Frontal cortex (tissue), 3 donors: ENCODE measurements at regions not wholly inside any gene's neighbourhood (a gene's known extent, or its start where the extent isn't known, plus 50 kb on each side); places are given as distances from the start of the nearest gene placed in this dataset.

ENCODE experiments used
- DNase-seq, 2 donors: peaks; one replicate each; pipeline ENCODE4 v3.0.0; 2012; ENCODE audit warnings: low spot score in 2 of 2
- FAIRE-seq: peaks from 2 replicates; lab custom pipeline; 2012; peaks lifted over from hg19 to GRCh38; lab: Jason Lieb, UNC
- donor health status: control.
- donor health status: control.
- donor health status: control.

DNA sequence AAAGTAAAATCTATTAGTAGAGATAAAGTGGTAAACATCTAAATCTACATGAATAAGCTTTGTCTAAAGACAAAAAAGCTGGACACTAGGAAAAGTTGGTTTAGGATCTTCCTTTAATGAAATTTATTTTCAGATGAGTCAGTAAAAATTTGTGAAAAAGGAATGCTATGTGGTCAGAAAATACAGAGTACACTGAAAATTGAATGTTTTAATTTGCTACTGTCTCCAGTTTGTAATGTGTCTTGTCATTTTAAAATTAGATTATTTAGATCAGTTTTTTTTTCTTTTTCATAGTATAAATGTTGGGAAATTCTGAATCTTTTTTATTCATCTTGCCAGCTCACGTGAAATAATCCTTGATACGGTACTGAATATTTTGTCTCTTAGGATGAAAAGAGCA, 56.9 kb downstream of the SLITRK6 start:
- FAIRE-seq, result no peak
- DNase-seq, result no peak

DNA sequence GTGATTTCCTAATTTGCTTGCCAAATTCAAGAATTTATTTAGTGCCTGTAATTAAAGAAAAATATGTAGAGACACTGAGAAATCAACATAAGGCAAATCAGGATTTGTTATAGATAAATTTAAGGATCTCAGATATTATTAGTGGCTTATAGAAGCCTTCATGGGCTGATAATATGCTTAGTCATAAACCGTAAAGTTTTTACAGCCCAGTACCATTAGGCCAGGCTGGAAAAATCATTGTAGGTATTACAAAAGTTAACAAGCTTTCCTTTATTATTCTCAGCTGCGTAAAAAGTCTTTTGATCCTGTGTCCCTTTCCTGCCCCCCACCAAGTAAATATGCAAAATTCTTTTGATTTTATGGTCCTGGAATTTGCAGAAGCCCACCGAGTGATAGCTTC, 58.2 kb downstream of the SLITRK6 start:
- FAIRE-seq (no peak), DNase-seq (no peak)

DNA sequence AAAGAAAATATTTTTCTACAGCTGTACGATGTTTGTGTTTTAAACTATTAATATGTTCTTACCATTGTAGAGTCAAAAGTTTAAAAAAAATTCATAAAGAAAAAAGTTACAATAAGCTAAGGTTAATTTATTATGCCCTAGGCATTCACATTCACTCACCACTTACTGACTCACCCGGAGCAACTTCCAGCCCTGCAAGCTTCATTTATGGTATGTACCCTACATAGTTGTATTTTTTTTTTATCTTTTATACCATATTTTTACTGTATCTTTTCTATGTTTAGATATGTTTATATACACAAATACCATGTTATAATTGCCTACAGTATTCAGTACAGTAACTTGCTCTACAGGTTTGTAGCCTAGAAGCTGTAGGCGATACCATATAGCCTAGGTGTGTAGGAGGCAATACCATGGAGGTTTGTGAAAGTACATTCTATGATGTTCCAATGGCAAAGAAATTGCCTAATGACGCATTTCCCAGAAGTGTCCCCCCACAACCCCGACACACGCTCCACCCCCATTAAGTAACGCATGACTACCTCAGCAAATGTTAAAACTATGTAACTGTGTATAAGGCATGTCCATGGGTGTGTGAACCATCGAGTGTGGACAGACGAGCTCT, 60.4 kb downstream of the SLITRK6 start:
- DNase-seq (no peak), FAIRE-seq (no peak)

GRCh38 chr13:85737952-85738351, 61.3 kb downstream of the SLITRK6 start:
- DNase-seq, result no peak
- no peak for FAIRE-seq

- DNase-seq, result no peak
- no peak for FAIRE-seq
Observed at GRCh38 chr13:85729296-85729695, 69.9 kb downstream of the SLITRK6 start.

DNA sequence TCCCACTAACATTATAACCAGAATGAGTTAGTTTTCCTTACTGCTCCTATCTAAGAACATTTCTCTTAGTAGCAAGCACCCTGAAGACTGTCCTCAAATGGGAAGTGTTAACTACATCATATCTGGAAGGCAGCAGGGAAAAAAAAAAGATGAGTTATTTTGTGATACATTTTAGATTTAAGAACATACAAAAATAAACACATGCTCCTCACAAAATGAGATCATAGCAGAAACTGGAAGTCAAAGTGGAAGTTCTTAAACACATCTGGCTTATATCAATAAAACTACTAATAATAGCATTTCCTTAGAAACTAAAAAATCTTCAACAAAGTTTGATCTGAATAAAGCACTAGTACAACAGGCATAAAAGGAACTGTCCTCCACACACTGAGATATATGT, 70.4 kb downstream of the SLITRK6 start:
- DNase-seq (no peak), FAIRE-seq (no peak)

DNA sequence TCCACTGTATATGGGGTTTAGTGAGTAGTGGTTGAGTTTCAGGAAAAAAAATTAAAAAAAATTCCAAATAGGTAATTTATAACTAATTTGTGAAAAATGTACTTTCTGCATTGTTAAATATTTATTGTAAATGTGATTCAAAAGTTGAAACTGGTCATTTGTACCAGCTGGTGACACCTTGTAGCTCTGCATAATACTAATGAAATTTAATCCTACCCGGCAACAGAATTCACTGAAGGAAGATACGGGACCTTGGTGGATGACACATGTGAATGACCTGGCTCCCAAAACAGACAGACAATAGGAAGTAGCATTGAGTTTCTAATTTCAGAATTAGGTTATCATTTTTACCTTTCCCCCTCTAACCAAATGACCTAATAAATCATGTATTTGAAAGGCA, 73.8 kb downstream of the SLITRK6 start:
- FAIRE-seq, result no peak

GRCh38 chr13:85724546-85725432, 74.4 kb downstream of the SLITRK6 start:
- DNase-seq (no peak), FAIRE-seq (no peak)

More for the DNA sequence above, 73.8 kb downstream of the SLITRK6 start:
- no peak for DNase-seq

DNA sequence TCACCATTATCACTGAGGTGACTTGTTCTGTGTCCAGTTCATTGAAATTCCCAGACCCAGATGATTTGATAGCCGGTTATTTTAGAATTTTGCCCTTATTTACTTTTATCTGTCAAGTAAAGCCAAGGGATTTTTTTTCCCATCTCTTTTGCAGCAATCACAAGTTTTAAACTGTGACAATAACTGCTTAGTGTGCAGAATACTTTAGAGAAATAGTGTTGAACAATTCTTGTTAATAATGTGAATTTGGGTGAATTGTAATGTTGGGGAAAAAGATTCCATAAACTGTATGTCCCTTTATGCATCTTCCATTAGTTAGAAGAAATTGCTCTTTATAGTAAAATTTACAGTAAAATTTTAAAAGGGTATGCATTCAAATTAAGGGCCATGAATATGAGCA, 79.5 kb downstream of the SLITRK6 start:
- FAIRE-seq (no peak), DNase-seq (no peak)

GRCh38 chr13:85717921-85718320, 81.3 kb downstream of the SLITRK6 start:
- no peak for DNase-seq

GRCh38 chr13:85710545-85710944, 88.7 kb downstream of the SLITRK6 start:
- DNase-seq (no peak), FAIRE-seq (no peak)

More at GRCh38 chr13:85717921-85718320, 81.3 kb downstream of the SLITRK6 start:
- FAIRE-seq, result no peak

GRCh38 chr13:85709721-85710120, 89.5 kb downstream of the SLITRK6 start:
- FAIRE-seq (no peak), DNase-seq (no peak)

- DNase-seq (no peak), FAIRE-seq (no peak)
Observed at GRCh38 chr13:85709072-85709471, 90.1 kb downstream of the SLITRK6 start.

DNA sequence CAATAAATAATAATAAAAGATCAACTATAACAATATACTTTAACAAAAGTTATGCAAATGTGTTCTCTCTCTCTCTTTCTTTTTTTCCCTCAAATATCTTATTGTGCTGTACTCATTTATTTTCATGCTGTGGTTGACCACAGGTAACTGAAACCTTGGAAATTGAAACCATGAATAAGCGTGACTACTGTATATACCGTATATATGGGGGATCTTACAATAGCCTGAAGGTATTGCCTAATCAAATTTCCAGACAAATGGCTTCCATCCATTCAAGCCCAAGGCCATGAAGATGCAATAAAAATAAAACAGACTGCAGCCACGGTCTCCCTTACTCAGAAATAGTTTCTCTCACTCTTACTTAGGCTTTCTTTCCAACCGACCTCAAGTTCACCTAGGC, 98.3 kb downstream of the SLITRK6 start:
- FAIRE-seq (no peak), DNase-seq (no peak)

GRCh38 chr13:85698256-85698655, 101.0 kb downstream of the SLITRK6 start:
- no peak for DNase-seq
- FAIRE-seq, result no peak

DNA sequence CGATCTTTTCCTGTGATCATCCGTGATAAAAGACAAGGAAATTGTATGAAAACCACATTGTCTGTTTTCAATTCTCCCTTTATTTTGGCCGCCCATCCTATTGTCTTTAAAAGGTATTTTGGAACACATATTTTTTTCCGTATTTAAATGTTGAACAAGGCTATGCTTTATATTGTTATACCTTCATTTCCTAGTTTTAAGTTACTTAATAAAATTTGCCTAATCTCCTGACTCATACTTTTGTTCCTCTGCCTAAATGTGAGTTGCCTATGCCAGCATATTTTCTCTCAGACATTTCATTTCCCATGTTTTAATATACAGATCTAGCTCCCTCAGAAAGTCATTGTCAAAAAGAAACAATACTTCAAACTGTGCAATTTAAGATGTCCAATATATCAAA, 104.2 kb downstream of the SLITRK6 start:
- FAIRE-seq, result no peak

DNA sequence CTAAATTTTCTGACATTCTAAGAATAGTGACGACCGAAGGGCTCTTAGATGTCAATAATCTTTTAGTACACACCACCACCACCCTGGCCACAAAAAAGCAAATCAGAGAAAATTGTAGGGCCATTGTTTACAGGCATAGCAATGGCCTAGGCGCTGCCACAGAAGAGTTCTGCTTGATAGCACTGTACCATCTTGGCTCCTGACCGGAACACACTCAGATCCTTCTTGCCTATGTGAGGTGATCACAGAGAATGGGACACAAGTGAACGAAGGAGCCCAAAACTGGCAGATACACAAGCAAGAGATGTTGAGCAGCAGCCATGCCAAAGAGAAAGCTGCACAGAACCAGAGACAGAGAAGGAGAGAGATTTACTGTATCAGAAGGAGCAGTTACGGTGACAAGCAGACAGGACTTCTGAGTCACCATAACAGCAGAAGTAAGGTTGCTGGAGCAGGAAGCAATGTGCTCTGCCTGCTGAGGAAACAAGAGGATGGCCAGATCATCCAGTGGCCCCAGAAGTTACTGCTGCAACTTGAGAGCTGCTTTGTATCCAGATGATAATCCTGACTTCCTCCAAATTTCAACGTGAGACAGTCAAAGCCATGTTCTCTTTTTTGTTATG, 105.2 kb downstream of the SLITRK6 start:
- DNase-seq, result no peak
- no peak for FAIRE-seq

More for the DNA sequence above, 104.2 kb downstream of the SLITRK6 start:
- DNase-seq, result no peak

GRCh38 chr13:85690368-85690767, 108.9 kb downstream of the SLITRK6 start:
- no peak for FAIRE-seq

GRCh38 chr13:85685436-85685835, 113.8 kb downstream of the SLITRK6 start:
- DNase-seq, result no peak
- no peak for FAIRE-seq

More at GRCh38 chr13:85690368-85690767, 108.9 kb downstream of the SLITRK6 start:
- no peak for DNase-seq

DNA sequence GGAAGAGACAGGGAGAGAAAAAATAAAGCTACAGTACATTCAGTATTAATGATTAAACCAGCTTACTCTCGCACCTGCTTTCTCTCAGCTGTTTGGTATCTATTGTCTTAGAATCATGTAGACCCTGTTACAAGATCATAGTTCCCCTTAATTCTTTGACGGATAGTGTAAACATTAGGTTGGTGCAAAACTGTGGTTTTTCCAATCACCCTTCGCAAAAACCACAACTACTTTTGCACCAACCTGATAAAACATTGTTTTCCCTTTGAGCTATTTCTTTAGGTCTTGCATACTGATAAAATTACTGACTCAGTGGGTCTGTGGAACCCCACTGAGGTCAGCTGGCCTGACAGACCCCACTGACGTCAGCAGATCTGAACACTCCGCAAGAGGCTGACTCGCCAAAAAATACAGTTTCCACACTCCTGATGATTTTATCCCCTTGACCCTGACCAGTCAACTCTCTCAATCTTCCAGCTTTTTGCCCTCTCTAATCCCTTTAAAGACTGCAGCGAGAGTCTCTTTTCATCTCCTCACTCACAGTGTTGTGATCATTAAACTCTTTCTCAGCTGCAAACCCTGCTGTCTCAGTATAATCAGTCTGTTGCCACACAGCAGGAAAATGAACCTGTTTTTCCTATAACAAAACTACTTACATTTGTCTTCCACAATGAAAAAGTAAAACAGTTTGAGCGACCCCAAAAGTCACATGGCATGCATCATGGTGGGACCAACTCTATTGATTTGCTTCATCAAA, 123.9 kb downstream of the SLITRK6 start:
- DNase-seq (no peak), FAIRE-seq (no peak)
